Panc1 (cell line): ENCODE measurements at regions not wholly inside any gene's neighbourhood (a gene's known extent, or its start where the extent isn't known, plus 50 kb on each side); places are given as distances from the start of the nearest gene placed in this dataset.

Experiments used
- ATAC-seq: fragments of 200-7000 bp; cut with Tn5 transposase; 2 replicates; pipeline ENCODE4 v1.9.1; 2020; ENCODE audit warnings: mild to moderate bottlenecking, moderate library complexity
- BruUV-seq: library from RNA; stranded (reverse); fragments of 400-500 nt; replicated peaks from 2 replicates; lab custom pipeline; 2021; lab: Mats Ljungman, UMichigan
- CTCF ChIA-PET: fragments of 300-600 bp; sonication (Branson Sonifier 250); formaldehyde crosslinking; loops from one replicate; lab custom pipeline; 2022; ENCODE audit warnings: antibody characterized with exemption; lab: Charles Lee
- POLR2A ChIA-PET: fragments of 300-600 bp; sonication (Branson Sonifier 250); formaldehyde crosslinking; loops from one replicate; lab custom pipeline; 2022; ENCODE audit warnings: antibody characterized with exemption; lab: Charles Lee
- DNase-seq: peaks from one replicate; pipeline ENCODE4 v3.0.0-alpha.2; 2010; ENCODE audit warnings: low read depth, low spot score
- H3K27ac ChIP-seq: 2 replicates; pipeline ENCODE4 v1.5.1; 2011; ENCODE audit warnings: mild to moderate bottlenecking, low read length, inconsistent platforms
- H3K27me3 ChIP-seq: fragments of 200-500 bp; sonication (Bioruptor generic); 2 replicates; pipeline ENCODE4 v1.6.0; 2014; ENCODE audit warnings: low read length, inconsistent platforms; ENCODE audit not compliant: control insufficient read depth, insufficient read depth
- H3K36me3 ChIP-seq: fragments of 200-500 bp; sonication (Bioruptor generic); 2 replicates; pipeline ENCODE4 v1.5.1; 2014; ENCODE audit warnings: inconsistent platforms, mild to moderate bottlenecking, low read length, moderate library complexity; ENCODE audit not compliant: control insufficient read depth, insufficient read depth
- H3K4me1 ChIP-seq: 2 replicates; pipeline ENCODE4 v1.5.1; 2011; ENCODE audit warnings: inconsistent platforms, mild to moderate bottlenecking, low read length, moderate library complexity; ENCODE audit not compliant: control insufficient read depth, insufficient read depth
- H3K4me3 ChIP-seq, 2 experiments: 2 replicates each; pipeline ENCODE4 v1.5.1; 2011 to 2012; ENCODE audit warnings: low read depth in 2 of 2, low read length in 2 of 2, mild to moderate bottlenecking in 2 of 2, inconsistent platforms in 1 of 2, moderate library complexity in 1 of 2
- H3K9me3 ChIP-seq: fragments of 200-500 bp; sonication (Bioruptor generic); 2 replicates; pipeline ENCODE4 v1.5.1; 2014; ENCODE audit warnings: low read depth, mild to moderate bottlenecking, inconsistent platforms, low read length, moderate library complexity; ENCODE audit not compliant: control insufficient read depth, insufficient read depth
- POLR2AphosphoS5 ChIP-seq: IDR thresholded peaks from 2 replicates; pipeline ENCODE4 v1.6.1; 2012; ENCODE audit warnings: mild to moderate bottlenecking, low read depth, low read length, moderate library complexity
- REST ChIP-seq, 2 experiments: IDR thresholded peaks; 2 replicates each; pipeline ENCODE4 v1.6.1; 2011 to 2012; ENCODE audit warnings: low read depth in 2 of 2, control low read depth in 1 of 2, low read length in 1 of 2, mild to moderate bottlenecking in 1 of 2, moderate library complexity in 1 of 2; ENCODE audit not compliant: insufficient read depth in 1 of 2
- SIN3A ChIP-seq: IDR thresholded peaks from 2 replicates; pipeline ENCODE4 v1.6.1; 2012; ENCODE audit warnings: low read depth, mild to moderate bottlenecking, low read length, moderate library complexity, borderline replicate concordance; ENCODE audit not compliant: insufficient read depth
- TCF7L2 ChIP-seq: IDR thresholded peaks from 2 replicates; pipeline ENCODE4 v1.6.1; 2011; ENCODE audit warnings: mild to moderate bottlenecking, low read depth, low read length, inconsistent platforms
- in situ Hi-C: cut with HindIII; loops from 2 replicates; pipeline ENCODE4 v1.10.0; 2016; ENCODE audit warnings: low sequenced_read_pairs, low pct_unique_long_range_greater_than_20kb
- intact Hi-C: fragments of 100-400 bp; cut with micrococcal nuclease; formaldehyde crosslinking; loops from one replicate; pipeline ENCODE4 v1.10.0; 2022; ENCODE audit not compliant: unreplicated experiment
- TF ChIP-seq, protein P1 (sequence below): fragments of 450-650 bp; IDR thresholded peaks from 2 replicates; pipeline ENCODE4 v1.5.1; 2017; ENCODE audit warnings: mild to moderate bottlenecking

DNA sequence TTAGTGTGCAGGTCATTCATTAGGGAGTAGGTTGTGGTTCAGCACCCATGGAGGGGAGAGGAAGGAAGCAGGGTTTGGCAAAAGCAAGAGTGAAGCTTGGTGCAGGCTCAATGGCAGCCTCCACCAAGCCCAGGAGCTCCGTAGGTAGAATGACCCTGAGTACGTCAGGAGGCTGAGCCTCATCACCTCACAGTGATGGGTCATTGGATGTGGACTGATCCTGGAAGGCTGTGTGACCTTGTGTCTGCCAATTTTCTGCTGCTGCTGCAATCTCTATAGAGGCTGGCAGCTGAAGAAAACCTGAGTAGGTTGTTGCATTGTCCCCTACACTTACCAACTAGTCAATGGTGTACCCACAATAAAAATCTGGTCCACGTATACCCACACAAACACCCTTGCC lies 173.1 kb downstream of the ASCL1 start:
- intact Hi-C loops, result no loop called here
- H3K4me1 ChIP-seq, result no peaks in the 10 kb centered on the region
- BruUV-seq, result no TSS peak
- ATAC-seq (no peak), DNase-seq (no peak)
- in situ Hi-C loops, result no loop called here
- H3K27me3 ChIP-seq, result no peaks in the 10 kb centered on the region
- H3K4me3 ChIP-seq, result no peak overlapping the region
- TF ChIP-seq, protein P1, sequence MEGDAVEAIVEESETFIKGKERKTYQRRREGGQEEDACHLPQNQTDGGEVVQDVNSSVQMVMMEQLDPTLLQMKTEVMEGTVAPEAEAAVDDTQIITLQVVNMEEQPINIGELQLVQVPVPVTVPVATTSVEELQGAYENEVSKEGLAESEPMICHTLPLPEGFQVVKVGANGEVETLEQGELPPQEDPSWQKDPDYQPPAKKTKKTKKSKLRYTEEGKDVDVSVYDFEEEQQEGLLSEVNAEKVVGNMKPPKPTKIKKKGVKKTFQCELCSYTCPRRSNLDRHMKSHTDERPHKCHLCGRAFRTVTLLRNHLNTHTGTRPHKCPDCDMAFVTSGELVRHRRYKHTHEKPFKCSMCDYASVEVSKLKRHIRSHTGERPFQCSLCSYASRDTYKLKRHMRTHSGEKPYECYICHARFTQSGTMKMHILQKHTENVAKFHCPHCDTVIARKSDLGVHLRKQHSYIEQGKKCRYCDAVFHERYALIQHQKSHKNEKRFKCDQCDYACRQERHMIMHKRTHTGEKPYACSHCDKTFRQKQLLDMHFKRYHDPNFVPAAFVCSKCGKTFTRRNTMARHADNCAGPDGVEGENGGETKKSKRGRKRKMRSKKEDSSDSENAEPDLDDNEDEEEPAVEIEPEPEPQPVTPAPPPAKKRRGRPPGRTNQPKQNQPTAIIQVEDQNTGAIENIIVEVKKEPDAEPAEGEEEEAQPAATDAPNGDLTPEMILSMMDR, result no peak
- no peak for TF ChIP-seq TCF7L2
- no peak for TF ChIP-seq POLR2AphosphoS5
- no peak for TF ChIP-seq SIN3A
- TF ChIP-seq REST (IDR thresholded peaks at IDR 0.05; ENCODE audit: insufficient read depth in 1 of 2, low read depth in 2 of 2, low read length in 1 of 2), result no peak
- H3K27ac ChIP-seq, result no peak overlapping the region
- POLR2A ChIA-PET, result no interaction called here
- CTCF ChIA-PET, result no interaction called here
- H3K9me3 ChIP-seq, result no peaks in the 10 kb centered on the region
- H3K36me3 ChIP-seq, result no peaks in the 10 kb centered on the region

DNA sequence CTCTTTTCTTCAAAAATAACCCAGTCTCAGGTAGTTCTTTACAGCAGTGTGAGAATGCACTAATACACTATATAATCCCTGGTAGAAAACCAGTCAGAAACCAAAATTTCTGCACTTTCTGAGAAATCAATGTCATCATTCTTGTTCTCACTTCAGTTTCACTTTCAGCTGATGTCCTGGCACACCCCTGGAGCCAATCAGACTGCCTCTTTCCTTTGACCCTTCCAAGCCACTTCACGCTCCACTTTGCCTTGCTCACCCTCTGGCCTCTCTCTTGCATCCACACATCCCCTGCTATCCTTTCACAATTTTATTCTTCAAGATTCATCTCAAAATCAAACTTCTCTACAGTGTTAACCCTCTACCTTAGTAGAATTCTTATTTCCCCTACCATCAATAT lies 181.1 kb downstream of the ASCL1 start:
- no peak overlapping the region for H3K27ac ChIP-seq
- intact Hi-C loops, result no loop called here
- no peak overlapping the region for H3K4me3 ChIP-seq
- no peaks in the 10 kb centered on the region for H3K9me3 ChIP-seq
- ChIA-PET CTCF (no interaction called here), POLR2A (no interaction called here)
- no peaks in the 10 kb centered on the region for H3K27me3 ChIP-seq
- ATAC-seq (no peak), DNase-seq (no peak)
- H3K36me3 ChIP-seq, result no peaks in the 10 kb centered on the region
- in situ Hi-C loops, result no loop called here
- H3K4me1 ChIP-seq, result no peaks in the 10 kb centered on the region
- BruUV-seq, result no TSS peak
- TF ChIP-seq, protein P1, result no peak
- no peak for TF ChIP-seq TCF7L2
- TF ChIP-seq REST (IDR thresholded peaks at IDR 0.05; ENCODE audit: insufficient read depth in 1 of 2, low read depth in 2 of 2, low read length in 1 of 2), result no peak
- no peak for TF ChIP-seq POLR2AphosphoS5
- no peak for TF ChIP-seq SIN3A
